ENCODE measurements at regions not wholly inside any gene's neighbourhood (a gene's known extent, or its start where the extent isn't known, plus 50 kb on each side); places are given as distances from the start of the nearest gene placed in this dataset.

DNA sequence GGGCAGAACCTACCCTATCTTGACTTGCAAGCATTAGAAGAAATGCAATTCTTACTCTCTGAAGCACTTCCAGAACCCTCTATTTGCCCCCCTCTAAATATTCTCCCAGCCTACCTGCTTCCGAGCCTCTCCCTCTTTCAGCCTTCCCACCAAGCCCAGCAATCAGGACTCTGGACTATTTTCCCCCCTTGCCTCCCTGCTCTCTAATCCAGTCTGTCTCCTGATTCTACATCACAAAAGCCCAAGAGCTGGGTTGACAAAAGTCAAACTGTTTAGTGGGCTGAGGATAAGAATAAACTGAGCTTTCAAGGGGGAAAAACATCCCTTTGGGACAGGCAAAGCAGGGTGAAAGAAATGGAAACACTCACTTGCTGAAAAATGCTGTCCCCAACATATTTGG lies 123.2 kb upstream of the KIF2A start:
- WGBS, result 73% methylated on average over 1 of the region's 1 CpG
- DNase-seq (ENCODE audit: low spot score), result no peak
- H3K36me3 ChIP-seq (ENCODE audit: control insufficient read depth in 4 of 4, insufficient read depth in 3 of 4, low read depth in 1 of 4, low read length in 3 of 4), result no peaks in the 10 kb centered on the region
- H3K4me3 ChIP-seq (ENCODE audit: low read depth in 1 of 3, low read length in 3 of 3), result no peak overlapping the region
- H3K9me3 ChIP-seq (ENCODE audit: control insufficient read depth in 4 of 4, low read length in 3 of 4), result no peaks in the 10 kb centered on the region
- no peak overlapping the region for H3K9ac ChIP-seq (ENCODE audit: low read depth in 1 of 2, low read length in 2 of 2)
- TF ChIP-seq RXRA (IDR thresholded peaks at IDR 0.05), result no peak
- no peak for TF ChIP-seq HNF4G (IDR thresholded peaks at IDR 0.05)
- TF ChIP-seq EGR1 (IDR thresholded peaks at IDR 0.05; ENCODE audit: low read depth in 2 of 2), result no peak
- no peak for TF ChIP-seq TAF1 (conservative IDR thresholded peaks at IDR 0.05)
- no peak for TF ChIP-seq HNF4A (conservative IDR thresholded peaks at IDR 0.05)
- no peak for TF ChIP-seq REST (IDR thresholded peaks at IDR 0.05)
- TF ChIP-seq SP1 (IDR thresholded peaks at IDR 0.05), result no peak
- no peak for TF ChIP-seq FOXA1 (IDR thresholded peaks at IDR 0.05)
- TF ChIP-seq JUND (IDR thresholded peaks at IDR 0.05), result no peak
- TF ChIP-seq, protein P1, sequence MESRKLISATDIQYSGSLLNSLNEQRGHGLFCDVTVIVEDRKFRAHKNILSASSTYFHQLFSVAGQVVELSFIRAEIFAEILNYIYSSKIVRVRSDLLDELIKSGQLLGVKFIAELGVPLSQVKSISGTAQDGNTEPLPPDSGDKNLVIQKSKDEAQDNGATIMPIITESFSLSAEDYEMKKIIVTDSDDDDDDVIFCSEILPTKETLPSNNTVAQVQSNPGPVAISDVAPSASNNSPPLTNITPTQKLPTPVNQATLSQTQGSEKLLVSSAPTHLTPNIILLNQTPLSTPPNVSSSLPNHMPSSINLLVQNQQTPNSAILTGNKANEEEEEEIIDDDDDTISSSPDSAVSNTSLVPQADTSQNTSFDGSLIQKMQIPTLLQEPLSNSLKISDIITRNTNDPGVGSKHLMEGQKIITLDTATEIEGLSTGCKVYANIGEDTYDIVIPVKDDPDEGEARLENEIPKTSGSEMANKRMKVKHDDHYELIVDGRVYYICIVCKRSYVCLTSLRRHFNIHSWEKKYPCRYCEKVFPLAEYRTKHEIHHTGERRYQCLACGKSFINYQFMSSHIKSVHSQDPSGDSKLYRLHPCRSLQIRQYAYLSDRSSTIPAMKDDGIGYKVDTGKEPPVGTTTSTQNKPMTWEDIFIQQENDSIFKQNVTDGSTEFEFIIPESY (IDR thresholded peaks at IDR 0.05), result no peak
- TF ChIP-seq RAD21 (IDR thresholded peaks at IDR 0.05), result no peak
- no peak for TF ChIP-seq GABPA (IDR thresholded peaks at IDR 0.05 in 1 of 2, conservative IDR thresholded peaks at IDR 0.05 in 1 of 2)
- TF ChIP-seq CTCF (IDR thresholded peaks at IDR 0.05; ENCODE audit: low read depth, low read length, missing input control), result no peak
- TF ChIP-seq FOXA2 (IDR thresholded peaks at IDR 0.05), result no peak
- TF ChIP-seq NR2F2 (IDR thresholded peaks at IDR 0.05), result no peak
- TF ChIP-seq, protein P2, sequence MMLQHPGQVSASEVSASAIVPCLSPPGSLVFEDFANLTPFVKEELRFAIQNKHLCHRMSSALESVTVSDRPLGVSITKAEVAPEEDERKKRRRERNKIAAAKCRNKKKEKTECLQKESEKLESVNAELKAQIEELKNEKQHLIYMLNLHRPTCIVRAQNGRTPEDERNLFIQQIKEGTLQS (IDR thresholded peaks at IDR 0.05), result no peak
- TF ChIP-seq MAX (IDR thresholded peaks at IDR 0.05), result no peak
- TF ChIP-seq YY1 (IDR thresholded peaks at IDR 0.05), result no peak
- H3K4me1 ChIP-seq (ENCODE audit: control insufficient read depth in 4 of 4, insufficient read depth in 4 of 4, low read length in 3 of 4), result no peaks in the 10 kb centered on the region
- H3K27ac ChIP-seq (ENCODE audit: low read depth in 1 of 2, low read length in 2 of 2), result no peak overlapping the region
- H3K27me3 ChIP-seq (ENCODE audit: control insufficient read depth in 4 of 4, insufficient read depth in 4 of 4, low read length in 3 of 4), result peaks cover 0 to 3% (median 1%) of the 10 kb centered on the region in 4 donors
